ENCODE measurements at regions not wholly inside any gene's neighbourhood (a gene's known extent, or its start where the extent isn't known, plus 50 kb on each side); places are given as distances from the start of the nearest gene placed in this dataset.

- Histone ChIP-seq H3K27ac (no peak overlapping the region), H3K4me3 (no peak overlapping the region), H3K4me1 (no peaks in the 10 kb centered on the region), H3K36me3 (no peaks in the 10 kb centered on the region), H3K9me3 (no peaks in the 10 kb centered on the region), H3K27me3 (peaks cover 0 to 10% (median 3%) of the 10 kb centered on the region in 3 donors)
- 71 to 86% (median 82%) methylated on average over 7 of the region's 7 CpGs for WGBS, 5 donors
- TF ChIP-seq POLR2A (IDR thresholded peaks at IDR 0.05), result no peak
- no peak for TF ChIP-seq POLR2AphosphoS5 (IDR thresholded peaks at IDR 0.05)
- no peak for TF ChIP-seq EP300 (IDR thresholded peaks at IDR 0.05)
- no peak for TF ChIP-seq CTCF (IDR thresholded peaks at IDR 0.05)
- DNase-seq, result no peak
- intact Hi-C loops (cut with DNase I; ENCODE audit: low total_unique reads), result no loop called here
Measured at GRCh38 chr2:7407001-7407400, 489.8 kb downstream of the RNF144A start.

GRCh38 chr2:7407906-7408680 lies 490.9 kb downstream of the RNF144A start:
- no peaks in the 10 kb centered on the region for H3K36me3 ChIP-seq
- no peaks in the 10 kb centered on the region for H3K9me3 ChIP-seq
- DNase-seq, result no peak
- H3K27ac ChIP-seq, result no peak overlapping the region
- H3K27me3 ChIP-seq, result peaks cover 0 to 10% (median 3%) of the 10 kb centered on the region in 3 donors
- 92 to 96% (median 95%) methylated on average over 6 of the region's 6 CpGs for WGBS, 5 donors
- intact Hi-C loops (cut with DNase I; ENCODE audit: low total_unique reads), result no loop called here
- TF ChIP-seq CTCF (IDR thresholded peaks at IDR 0.05), result no peak
- no peak for TF ChIP-seq POLR2A (IDR thresholded peaks at IDR 0.05)
- TF ChIP-seq POLR2AphosphoS5 (IDR thresholded peaks at IDR 0.05), result no peak
- no peak overlapping the region for H3K4me3 ChIP-seq
- no peaks in the 10 kb centered on the region for H3K4me1 ChIP-seq

GRCh38 chr2:7411691-7412090 lies 494.5 kb downstream of the RNF144A start:
- Histone ChIP-seq H3K4me1 (no peaks in the 10 kb centered on the region), H3K27ac (no peak overlapping the region), H3K9me3 (no peaks in the 10 kb centered on the region), H3K4me3 (no peak overlapping the region), H3K36me3 (no peaks in the 10 kb centered on the region), H3K27me3 (peaks cover 0 to 1% (median 0%) of the 10 kb centered on the region in 3 donors)
- TF ChIP-seq POLR2A (IDR thresholded peaks at IDR 0.05) (no peak), CTCF (IDR thresholded peaks at IDR 0.05) (no peak), POLR2AphosphoS5 (IDR thresholded peaks at IDR 0.05) (no peak), EP300 (IDR thresholded peaks at IDR 0.05) (no peak)
- intact Hi-C loops (cut with DNase I; ENCODE audit: low total_unique reads), result no loop called here
- DNase-seq, result no peak

GRCh38 chr2:7417845-7418742 lies 500.9 kb downstream of the RNF144A start:
- TF ChIP-seq CTCF (IDR thresholded peaks at IDR 0.05) (no peak), EP300 (IDR thresholded peaks at IDR 0.05) (no peak), POLR2A (IDR thresholded peaks at IDR 0.05) (no peak), POLR2AphosphoS5 (IDR thresholded peaks at IDR 0.05) (no peak)
- no peak for DNase-seq
- Histone ChIP-seq H3K9me3 (no peaks in the 10 kb centered on the region), H3K27ac (no peak overlapping the region), H3K4me1 (peaks cover 0 to 9% (median 0%) of the 10 kb centered on the region in 4 donors), H3K27me3 (peaks cover 0 to 16% (median 0%) of the 10 kb centered on the region in 3 donors), H3K36me3 (no peaks in the 10 kb centered on the region), H3K4me3 (no peak overlapping the region)
- WGBS, 5 donors, result 45 to 63% (median 51%) methylated on average over 2 of the region's 2 CpGs
- intact Hi-C loops (cut with DNase I; ENCODE audit: low total_unique reads), result no loop called here
